ENCODE measurements at regions not wholly inside any gene's neighbourhood (a gene's known extent, or its start where the extent isn't known, plus 50 kb on each side); places are given as distances from the start of the nearest gene placed in this dataset.

DNA sequence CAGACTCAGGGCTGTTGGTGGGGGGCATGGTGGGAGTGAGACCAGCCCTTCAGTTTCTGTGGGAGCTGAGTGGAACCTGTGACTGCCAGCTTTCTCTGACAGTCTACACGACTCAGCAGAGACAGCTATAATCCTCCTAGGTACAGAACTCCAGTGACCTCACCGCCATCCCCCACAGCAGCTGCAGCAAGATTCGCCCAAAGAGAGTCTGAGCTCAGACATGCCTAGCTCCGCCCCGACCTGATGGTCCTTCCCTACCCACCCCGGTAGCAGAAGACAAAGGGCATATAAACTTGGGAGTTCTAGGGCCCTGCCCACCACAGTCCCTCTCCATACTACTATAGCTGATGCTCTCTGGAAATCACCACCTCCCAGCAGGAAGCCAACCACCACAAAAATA, 500.1 kb downstream of the ETV1 start:
- TF ChIP-seq FOXK2 (IDR thresholded peaks at IDR 0.05), result no peak
- no peak for TF ChIP-seq BHLHE40 (IDR thresholded peaks at IDR 0.05; ENCODE audit: borderline replicate concordance)
- no peak for TF ChIP-seq ZNF384 (IDR thresholded peaks at IDR 0.05)
- TF ChIP-seq L3MBTL2 (conservative IDR thresholded peaks at IDR 0.05), result no peak
- TF ChIP-seq ARNT (IDR thresholded peaks at IDR 0.05), result no peak
- no peak for TF ChIP-seq HDGF (IDR thresholded peaks at IDR 0.05; ENCODE audit: borderline replicate concordance)
- TF ChIP-seq FOXA1 (IDR thresholded peaks at IDR 0.05), result no peak
- TF ChIP-seq SUZ12 (IDR thresholded peaks at IDR 0.05), result no peak
- TF ChIP-seq, protein P1, sequence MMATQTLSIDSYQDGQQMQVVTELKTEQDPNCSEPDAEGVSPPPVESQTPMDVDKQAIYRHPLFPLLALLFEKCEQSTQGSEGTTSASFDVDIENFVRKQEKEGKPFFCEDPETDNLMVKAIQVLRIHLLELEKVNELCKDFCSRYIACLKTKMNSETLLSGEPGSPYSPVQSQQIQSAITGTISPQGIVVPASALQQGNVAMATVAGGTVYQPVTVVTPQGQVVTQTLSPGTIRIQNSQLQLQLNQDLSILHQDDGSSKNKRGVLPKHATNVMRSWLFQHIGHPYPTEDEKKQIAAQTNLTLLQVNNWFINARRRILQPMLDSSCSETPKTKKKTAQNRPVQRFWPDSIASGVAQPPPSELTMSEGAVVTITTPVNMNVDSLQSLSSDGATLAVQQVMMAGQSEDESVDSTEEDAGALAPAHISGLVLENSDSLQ (IDR thresholded peaks at IDR 0.05), result no peak
- TF ChIP-seq FOXM1 (IDR thresholded peaks at IDR 0.05; ENCODE audit: borderline replicate concordance), result no peak
- no peak for TF ChIP-seq ELF4 (IDR thresholded peaks at IDR 0.05)
- no peak for TF ChIP-seq CTBP1 (IDR thresholded peaks at IDR 0.05; ENCODE audit: borderline replicate concordance)
- TF ChIP-seq TARDBP (IDR thresholded peaks at IDR 0.05), result no peak

Measured in HEK293T (cell line).